Caco-2 (cell line): ENCODE measurements at regions not wholly inside any gene's neighbourhood (a gene's known extent, or its start where the extent isn't known, plus 50 kb on each side); places are given as distances from the start of the nearest gene placed in this dataset.

Source experiments
- BruUV-seq: library from RNA; stranded (reverse); fragments of 400-500 nt; replicated peaks from 2 replicates; lab custom pipeline; 2021; lab: Mats Ljungman, UMichigan
- CTCF ChIA-PET: fragments of 300-600 bp; sonication (Branson Sonifier 250); formaldehyde crosslinking; loops from one replicate; lab custom pipeline; 2022; ENCODE audit warnings: antibody characterized with exemption; lab: Charles Lee
- POLR2A ChIA-PET: fragments of 300-600 bp; sonication (Branson Sonifier 250); formaldehyde crosslinking; loops from one replicate; lab custom pipeline; 2022; ENCODE audit warnings: antibody characterized with exemption; lab: Charles Lee
- DNase-seq, 2 experiments: peaks; one replicate each; pipeline versions ENCODE4 v3.0.0 to v3.0.0-alpha.2; 2020 to 2022
- H3K27me3 ChIP-seq: replicated peaks from 2 replicates; pipeline ENCODE4 v1.6.0; 2011; ENCODE audit warnings: low read length; ENCODE audit not compliant: control insufficient read depth, insufficient read depth
- H3K36me3 ChIP-seq: 2 replicates; pipeline ENCODE4 v1.5.1; 2011; ENCODE audit warnings: low read length; ENCODE audit not compliant: control insufficient read depth, insufficient read depth
- H3K4me1 ChIP-seq: fragments of 250-450 bp; sonication (Bioruptor Pico); 2 replicates; pipeline ENCODE4 v1.5.1; 2020; ENCODE audit warnings: mild to moderate bottlenecking
- H3K4me3 ChIP-seq: 2 replicates; pipeline ENCODE4 v1.5.1; 2011; ENCODE audit warnings: low read depth, mild to moderate bottlenecking, control low read depth, low read length
- H3K9me3 ChIP-seq: fragments of 250-450 bp; sonication (Bioruptor Pico); 2 replicates; pipeline ENCODE4 v1.5.1; 2020; ENCODE audit warnings: mild to moderate bottlenecking, moderate library complexity
- H3K27ac Mint-ChIP-seq: one replicate; pipeline ENCODE4 v1.8.0; 2022; ENCODE audit warnings: mixed read lengths; ENCODE audit not compliant: unreplicated experiment
- H3K27me3 Mint-ChIP-seq: one replicate; pipeline ENCODE4 v1.8.0; 2022; ENCODE audit warnings: mixed read lengths; ENCODE audit not compliant: insufficient read depth, unreplicated experiment
- H3K36me3 Mint-ChIP-seq: one replicate; pipeline ENCODE4 v1.8.0; 2022; ENCODE audit warnings: mild to moderate bottlenecking, mixed read lengths; ENCODE audit not compliant: insufficient read depth, unreplicated experiment
- H3K4me1 Mint-ChIP-seq: one replicate; pipeline ENCODE4 v1.8.0; 2022; ENCODE audit warnings: low read depth, mixed read lengths; ENCODE audit not compliant: unreplicated experiment
- H3K4me3 Mint-ChIP-seq: one replicate; pipeline ENCODE4 v1.8.0; 2022; ENCODE audit warnings: mild to moderate bottlenecking, moderate library complexity, mixed read lengths; ENCODE audit not compliant: unreplicated experiment
- H3K9me3 Mint-ChIP-seq: one replicate; pipeline ENCODE4 v1.8.0; 2022; ENCODE audit warnings: mixed read lengths; ENCODE audit not compliant: unreplicated experiment
- intact Hi-C: fragments of 100-400 bp; cut with micrococcal nuclease; formaldehyde crosslinking; loops from one replicate; pipeline ENCODE4 v1.10.0; 2022; ENCODE audit not compliant: unreplicated experiment
- TF ChIP-seq, protein P1 (sequence below), 2 experiments: fragments of 200-600 bp in 1 of 2; IDR thresholded peaks; 1 replicate in 1 of 2; 2 replicates in 1 of 2; pipeline versions ENCODE4 v1.5.1 to v1.8.0; 2011 to 2022; ENCODE audit warnings: antibody characterized with exemption in 1 of 2, control low read depth in 1 of 2, inconsistent platforms in 1 of 2, low read depth in 1 of 2, low read length in 1 of 2, mild to moderate bottlenecking in 1 of 2, moderate library complexity in 1 of 2; ENCODE audit not compliant: insufficient read depth in 1 of 2, severe bottlenecking in 1 of 2, unreplicated experiment in 1 of 2

DNA sequence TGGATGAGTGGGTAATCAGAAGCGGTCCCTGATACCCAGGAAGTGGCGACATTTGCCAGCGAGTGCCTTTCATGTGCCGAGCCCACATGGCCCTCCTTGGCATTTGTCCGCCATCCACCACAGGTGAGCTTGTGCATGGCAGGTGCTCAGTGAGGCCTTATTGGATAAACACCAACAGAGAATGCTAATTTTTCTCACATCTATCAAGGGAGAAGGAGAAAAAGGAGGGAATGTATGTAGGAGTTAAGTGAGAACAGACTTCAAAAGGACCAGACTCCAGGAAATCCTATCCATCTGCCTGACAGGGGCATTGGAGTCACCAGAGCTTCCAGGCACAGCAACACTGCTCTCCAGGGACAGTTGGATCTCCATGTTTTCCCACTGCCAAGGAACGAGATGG is 143.5 kb upstream of the ZMIZ1 start:
- ChIA-PET POLR2A (no interaction called here), CTCF (no interaction called here)
- no peaks in the 10 kb centered on the region for H3K4me1 ChIP-seq
- BruUV-seq, result no TSS peak
- intact Hi-C loops, result loop anchor here (10.0 kb wide), 1 partner anchor 270 kb away; no protein-coding TSS in a partner anchor
- Mint-ChIP-seq H3K27me3 (no peaks in the 10 kb centered on the region), H3K4me3 (no peak overlapping the region), H3K36me3 (no peaks in the 10 kb centered on the region), H3K4me1 (peaks cover 11% of the 10 kb centered on the region), H3K9me3 (no peaks in the 10 kb centered on the region), H3K27ac (no peak overlapping the region)
- TF ChIP-seq, protein P1, sequence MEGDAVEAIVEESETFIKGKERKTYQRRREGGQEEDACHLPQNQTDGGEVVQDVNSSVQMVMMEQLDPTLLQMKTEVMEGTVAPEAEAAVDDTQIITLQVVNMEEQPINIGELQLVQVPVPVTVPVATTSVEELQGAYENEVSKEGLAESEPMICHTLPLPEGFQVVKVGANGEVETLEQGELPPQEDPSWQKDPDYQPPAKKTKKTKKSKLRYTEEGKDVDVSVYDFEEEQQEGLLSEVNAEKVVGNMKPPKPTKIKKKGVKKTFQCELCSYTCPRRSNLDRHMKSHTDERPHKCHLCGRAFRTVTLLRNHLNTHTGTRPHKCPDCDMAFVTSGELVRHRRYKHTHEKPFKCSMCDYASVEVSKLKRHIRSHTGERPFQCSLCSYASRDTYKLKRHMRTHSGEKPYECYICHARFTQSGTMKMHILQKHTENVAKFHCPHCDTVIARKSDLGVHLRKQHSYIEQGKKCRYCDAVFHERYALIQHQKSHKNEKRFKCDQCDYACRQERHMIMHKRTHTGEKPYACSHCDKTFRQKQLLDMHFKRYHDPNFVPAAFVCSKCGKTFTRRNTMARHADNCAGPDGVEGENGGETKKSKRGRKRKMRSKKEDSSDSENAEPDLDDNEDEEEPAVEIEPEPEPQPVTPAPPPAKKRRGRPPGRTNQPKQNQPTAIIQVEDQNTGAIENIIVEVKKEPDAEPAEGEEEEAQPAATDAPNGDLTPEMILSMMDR (IDR thresholded peaks at IDR 0.05; ENCODE audit: insufficient read depth in 1 of 2, low read depth in 1 of 2, low read length in 1 of 2, severe bottlenecking in 1 of 2, unreplicated experiment in 1 of 2), result no peak
- H3K36me3 ChIP-seq, result no peaks in the 10 kb centered on the region
- no peak for DNase-seq
- no peaks in the 10 kb centered on the region for H3K9me3 ChIP-seq
- no peaks in the 10 kb centered on the region for H3K27me3 ChIP-seq
- H3K4me3 ChIP-seq, result no peak overlapping the region

DNA sequence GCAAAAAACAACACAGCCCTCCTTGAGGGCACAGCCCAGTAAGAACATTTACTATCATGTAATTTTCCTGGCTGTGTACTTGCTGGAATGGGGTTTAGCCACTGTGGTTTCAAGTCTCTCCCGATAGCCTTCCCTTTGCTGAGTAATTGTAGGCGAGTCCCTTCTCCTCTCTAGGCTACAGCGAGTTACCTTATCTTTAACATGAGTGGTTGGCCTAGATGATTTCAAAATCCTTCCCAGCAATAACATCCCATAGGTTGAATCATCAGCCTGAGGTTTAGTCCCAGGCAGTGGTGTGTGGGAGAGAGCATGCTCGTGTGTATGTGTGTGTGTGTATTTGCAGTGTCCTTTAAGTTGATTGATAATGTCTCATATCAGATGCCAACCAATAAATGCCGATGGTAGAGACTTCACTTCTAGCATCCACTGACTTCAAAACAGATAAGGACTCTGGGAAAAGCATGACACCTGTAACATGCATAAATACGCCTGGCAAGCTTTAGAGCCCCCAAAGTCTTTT is 142.9 kb upstream of the ZMIZ1 start:
- H3K9me3 ChIP-seq, result no peaks in the 10 kb centered on the region
- H3K4me3 ChIP-seq, result no peak overlapping the region
- Mint-ChIP-seq H3K27me3 (no peaks in the 10 kb centered on the region), H3K27ac (no peak overlapping the region), H3K36me3 (no peaks in the 10 kb centered on the region), H3K9me3 (no peaks in the 10 kb centered on the region), H3K4me3 (no peak overlapping the region), H3K4me1 (peaks cover 11% of the 10 kb centered on the region)
- no peaks in the 10 kb centered on the region for H3K27me3 ChIP-seq
- intact Hi-C loops, result loop anchor here (10.0 kb wide), 1 partner anchor 269 kb away; no protein-coding TSS in a partner anchor
- DNase-seq, result no peak
- no peaks in the 10 kb centered on the region for H3K4me1 ChIP-seq
- H3K36me3 ChIP-seq, result no peaks in the 10 kb centered on the region
- CTCF ChIA-PET, result no interaction called here
- TF ChIP-seq, protein P1 (IDR thresholded peaks at IDR 0.05; ENCODE audit: insufficient read depth in 1 of 2, low read depth in 1 of 2, low read length in 1 of 2, severe bottlenecking in 1 of 2, unreplicated experiment in 1 of 2), result no peak
- POLR2A ChIA-PET, result no interaction called here
- no TSS peak for BruUV-seq

- ChIA-PET CTCF (no interaction called here), POLR2A (no interaction called here)
- Mint-ChIP-seq H3K9me3 (no peaks in the 10 kb centered on the region), H3K4me3 (no peak overlapping the region), H3K27ac (no peak overlapping the region), H3K36me3 (no peaks in the 10 kb centered on the region), H3K27me3 (no peaks in the 10 kb centered on the region), H3K4me1 (peaks cover 11% of the 10 kb centered on the region)
- no peak for DNase-seq
- H3K4me1 ChIP-seq, result no peaks in the 10 kb centered on the region
- intact Hi-C loops, result loop anchor here (10.0 kb wide), 1 partner anchor 267 kb away; no protein-coding TSS in a partner anchor
- no peak overlapping the region for H3K4me3 ChIP-seq
- TF ChIP-seq, protein P1 (IDR thresholded peaks at IDR 0.05; ENCODE audit: insufficient read depth in 1 of 2, low read depth in 1 of 2, low read length in 1 of 2, severe bottlenecking in 1 of 2, unreplicated experiment in 1 of 2), result no peak
- no peaks in the 10 kb centered on the region for H3K36me3 ChIP-seq
- no TSS peak for BruUV-seq
- H3K9me3 ChIP-seq, result no peaks in the 10 kb centered on the region
- H3K27me3 ChIP-seq, result no peaks in the 10 kb centered on the region
Observed at GRCh38 chr10:78927257-78927995, 141.3 kb upstream of the ZMIZ1 start.
